ENCODE measurements at regions not wholly inside any gene's neighbourhood (a gene's known extent, or its start where the extent isn't known, plus 50 kb on each side); places are given as distances from the start of the nearest gene placed in this dataset.
"Not testable (repeated sequence)": the region's sequence is repeated elsewhere in the genome, so short reads cannot be mapped to it uniquely, and the experiment has no call there.

DNA sequence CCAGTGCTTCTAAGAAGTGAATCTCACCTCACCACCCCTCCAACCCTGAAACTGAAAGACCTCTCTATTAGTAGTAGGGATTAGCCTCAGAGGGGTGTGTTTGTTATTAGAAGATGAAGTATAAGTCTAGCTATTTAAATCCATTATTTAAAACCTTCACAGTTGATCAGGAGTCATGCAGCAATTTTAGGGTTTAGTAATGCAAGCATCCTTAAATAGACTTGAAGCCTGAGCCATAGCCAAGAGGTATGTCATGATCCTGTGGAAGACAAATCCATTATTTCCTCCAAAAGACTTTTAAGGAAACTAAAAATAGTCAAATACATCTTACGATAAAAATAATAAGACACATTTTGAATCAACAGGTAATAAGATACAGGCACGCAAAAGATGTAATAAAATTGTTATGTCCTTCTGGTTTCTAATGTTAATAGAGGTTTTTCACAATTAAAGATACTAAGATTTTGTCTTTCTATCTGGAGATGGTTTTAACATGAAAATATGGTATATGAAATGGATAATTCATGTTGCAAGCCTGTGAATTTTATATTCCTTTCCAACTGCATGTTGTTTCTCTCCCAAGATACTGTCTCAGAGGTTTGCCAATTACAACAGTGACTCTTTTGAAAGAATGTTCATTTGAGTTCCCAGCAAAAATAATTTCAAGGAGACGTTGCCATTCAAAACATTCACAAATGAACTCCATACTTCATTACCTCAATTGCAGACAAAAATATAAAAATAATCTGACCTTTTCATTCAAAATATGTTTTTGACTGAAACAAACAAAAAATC is 68.0 kb downstream of the LUZP4 start:
- ChIA-PET CTCF (no interaction called here), POLR2A (no interaction called here)
- H3K36me3 ChIP-seq (ENCODE audit: insufficient read depth, low read length), result no peaks in the 10 kb centered on the region
- ATAC-seq (ENCODE audit: poor library complexity) (no peak), DNase-seq (no peak)
- intact Hi-C loops (cut with DNase I, micrococcal nuclease), result no loop called here
- H3K4me1 ChIP-seq (ENCODE audit: insufficient read depth, low read length), result no peaks in the 10 kb centered on the region
- no peaks in the 10 kb centered on the region for H3K27me3 ChIP-seq (ENCODE audit: control insufficient read depth in 1 of 2, insufficient read depth in 2 of 2, low read length in 2 of 2)
- no peaks in the 10 kb centered on the region for H3K27me3 Mint-ChIP-seq
- no peaks in the 10 kb centered on the region for H3K9me3 Mint-ChIP-seq
- H3K36me3 Mint-ChIP-seq (ENCODE audit: low read depth), result no peaks in the 10 kb centered on the region
- H3K4me3 ChIP-seq (ENCODE audit: low read length), result no peak overlapping the region
- no peak overlapping the region for H3K4me3 Mint-ChIP-seq
- TF ChIP-seq, protein P1, sequence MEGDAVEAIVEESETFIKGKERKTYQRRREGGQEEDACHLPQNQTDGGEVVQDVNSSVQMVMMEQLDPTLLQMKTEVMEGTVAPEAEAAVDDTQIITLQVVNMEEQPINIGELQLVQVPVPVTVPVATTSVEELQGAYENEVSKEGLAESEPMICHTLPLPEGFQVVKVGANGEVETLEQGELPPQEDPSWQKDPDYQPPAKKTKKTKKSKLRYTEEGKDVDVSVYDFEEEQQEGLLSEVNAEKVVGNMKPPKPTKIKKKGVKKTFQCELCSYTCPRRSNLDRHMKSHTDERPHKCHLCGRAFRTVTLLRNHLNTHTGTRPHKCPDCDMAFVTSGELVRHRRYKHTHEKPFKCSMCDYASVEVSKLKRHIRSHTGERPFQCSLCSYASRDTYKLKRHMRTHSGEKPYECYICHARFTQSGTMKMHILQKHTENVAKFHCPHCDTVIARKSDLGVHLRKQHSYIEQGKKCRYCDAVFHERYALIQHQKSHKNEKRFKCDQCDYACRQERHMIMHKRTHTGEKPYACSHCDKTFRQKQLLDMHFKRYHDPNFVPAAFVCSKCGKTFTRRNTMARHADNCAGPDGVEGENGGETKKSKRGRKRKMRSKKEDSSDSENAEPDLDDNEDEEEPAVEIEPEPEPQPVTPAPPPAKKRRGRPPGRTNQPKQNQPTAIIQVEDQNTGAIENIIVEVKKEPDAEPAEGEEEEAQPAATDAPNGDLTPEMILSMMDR (IDR thresholded peaks at IDR 0.05), result no peak
- no peaks in the 10 kb centered on the region for H3K4me1 Mint-ChIP-seq (ENCODE audit: low read depth)
- H3K27ac ChIP-seq (ENCODE audit: low read depth in 1 of 2, low read length in 2 of 2), result no peak overlapping the region
- no peaks in the 10 kb centered on the region for H3K9me3 ChIP-seq (ENCODE audit: control insufficient read depth in 1 of 2, insufficient read depth in 1 of 2, low read length in 2 of 2)
- no peak overlapping the region for H3K27ac Mint-ChIP-seq

DNA sequence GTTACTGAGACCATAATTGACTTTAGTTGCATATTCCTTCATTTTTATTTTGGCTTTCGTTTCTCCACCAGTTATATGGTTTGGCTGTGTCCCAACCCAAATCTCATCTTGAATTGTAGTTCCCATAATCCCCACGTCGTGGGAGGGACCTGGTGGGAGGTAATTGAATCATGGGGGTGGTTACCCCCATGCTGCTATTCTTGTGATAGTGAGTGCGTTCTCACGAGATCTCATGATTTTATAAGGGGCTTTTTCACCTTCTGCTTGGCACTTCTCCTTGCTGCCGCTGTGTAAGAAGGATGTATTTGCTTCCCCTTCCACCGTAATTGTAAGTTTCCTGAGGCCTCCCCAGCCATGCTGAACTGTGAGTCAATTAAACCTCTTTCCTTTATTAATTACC is 70.0 kb downstream of the LUZP4 start:
- H3K27me3 Mint-ChIP-seq; H3K4me3 ChIP-seq (ENCODE audit: low read length); H3K27ac Mint-ChIP-seq; intact Hi-C loops (cut with DNase I, micrococcal nuclease); H3K4me1 ChIP-seq (ENCODE audit: insufficient read depth, low read length); DNase-seq; H3K27me3 ChIP-seq (ENCODE audit: control insufficient read depth in 1 of 2, insufficient read depth in 2 of 2, low read length in 2 of 2); ATAC-seq (ENCODE audit: poor library complexity); H3K4me1 Mint-ChIP-seq (ENCODE audit: low read depth); H3K9me3 Mint-ChIP-seq; CTCF ChIA-PET; H3K9me3 ChIP-seq (ENCODE audit: control insufficient read depth in 1 of 2, insufficient read depth in 1 of 2, low read length in 2 of 2); H3K36me3 ChIP-seq (ENCODE audit: insufficient read depth, low read length); H3K4me3 Mint-ChIP-seq; POLR2A ChIA-PET; H3K27ac ChIP-seq (ENCODE audit: low read depth in 1 of 2, low read length in 2 of 2); H3K36me3 Mint-ChIP-seq (ENCODE audit: low read depth): not testable (repeated sequence)

DNA sequence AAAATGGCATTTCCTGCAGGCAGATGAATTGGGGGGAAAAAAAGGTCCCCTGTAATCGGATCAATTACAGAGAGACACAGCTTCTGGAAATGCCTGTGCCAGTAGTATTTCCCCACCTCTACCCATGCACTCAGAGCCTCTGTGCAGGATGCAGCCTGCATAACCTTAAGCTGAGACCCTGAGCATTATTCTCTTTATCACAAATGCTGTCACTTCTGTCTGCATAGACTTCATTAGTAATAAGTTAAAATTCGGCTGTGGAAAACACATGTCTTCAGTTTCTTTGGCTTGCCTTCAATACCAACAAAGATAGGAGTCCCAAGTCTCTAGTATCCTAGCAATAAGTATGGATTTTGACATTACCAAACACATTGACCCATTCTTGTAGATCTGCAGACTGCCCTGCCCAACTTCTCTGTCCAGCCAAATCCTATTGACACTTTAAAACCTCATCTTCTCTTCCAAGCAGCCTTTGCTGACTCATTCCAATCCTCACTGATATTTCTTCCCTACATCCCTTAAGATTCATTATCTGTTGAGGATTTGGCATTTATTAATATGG is 70.8 kb downstream of the LUZP4 start:
- H3K27ac Mint-ChIP-seq, result no peak overlapping the region

More for the DNA sequence above, 70.8 kb downstream of the LUZP4 start:
- no peaks in the 10 kb centered on the region for H3K27me3 Mint-ChIP-seq
- no peaks in the 10 kb centered on the region for H3K27me3 ChIP-seq (ENCODE audit: control insufficient read depth in 1 of 2, insufficient read depth in 2 of 2, low read length in 2 of 2)
- ChIA-PET CTCF (no interaction called here), POLR2A (no interaction called here)
- no peaks in the 10 kb centered on the region for H3K36me3 ChIP-seq (ENCODE audit: insufficient read depth, low read length)
- H3K27ac ChIP-seq (ENCODE audit: low read depth in 1 of 2, low read length in 2 of 2), result no peak overlapping the region
- no peaks in the 10 kb centered on the region for H3K9me3 ChIP-seq (ENCODE audit: control insufficient read depth in 1 of 2, insufficient read depth in 1 of 2, low read length in 2 of 2)
- H3K4me3 Mint-ChIP-seq, result no peak overlapping the region
- TF ChIP-seq, protein P1 (IDR thresholded peaks at IDR 0.05), result no peak
- no peaks in the 10 kb centered on the region for H3K4me1 Mint-ChIP-seq (ENCODE audit: low read depth)
- no peak overlapping the region for H3K4me3 ChIP-seq (ENCODE audit: low read length)
- no peaks in the 10 kb centered on the region for H3K4me1 ChIP-seq (ENCODE audit: insufficient read depth, low read length)
- H3K36me3 Mint-ChIP-seq (ENCODE audit: low read depth), result no peaks in the 10 kb centered on the region
- intact Hi-C loops (cut with DNase I, micrococcal nuclease), result no loop called here
- no peak for ATAC-seq (ENCODE audit: poor library complexity)
- H3K9me3 Mint-ChIP-seq, result peaks cover 3% of the 10 kb centered on the region
- DNase-seq, result no peak
